HG03457 (cell line): ENCODE measurements at regions not wholly inside any gene's neighbourhood (a gene's known extent, or its start where the extent isn't known, plus 50 kb on each side); places are given as distances from the start of the nearest gene placed in this dataset.
"Not testable (repeated sequence)": the region's sequence is repeated elsewhere in the genome, so short reads cannot be mapped to it uniquely, and the experiment has no call there.

Experiments
- ATAC-seq: cut with Tn5 transposase; IDR thresholded peaks from one replicate; pipeline ENCODE4 v1.9.1; 2021; ENCODE audit warnings: moderate number of reproducible peaks; ENCODE audit not compliant: unreplicated experiment

- ATAC-seq = no peak
Observed at GRCh38 chr6:137610702-137611101, 116.5 kb upstream of the OLIG3 start.

DNA sequence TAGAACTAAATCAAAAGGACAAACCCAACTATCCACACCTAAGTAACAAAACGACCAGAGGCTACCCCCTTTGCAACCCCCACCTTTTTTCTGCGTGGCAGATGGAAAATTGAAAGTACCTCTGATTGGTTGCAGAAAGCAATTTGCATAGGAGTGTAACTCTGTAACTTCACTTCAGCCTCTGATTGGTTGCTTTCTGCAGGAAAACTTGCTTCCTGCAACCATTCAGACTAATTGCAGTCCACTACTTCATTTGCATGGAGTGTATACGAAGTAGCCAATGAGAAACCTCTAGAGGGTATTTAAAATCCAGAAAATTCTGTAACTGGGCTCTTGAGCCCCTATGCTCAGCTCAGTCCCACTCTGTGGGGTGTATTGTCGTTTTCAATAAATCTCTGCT, 129.1 kb upstream of the OLIG3 start:
- ATAC-seq = no peak

- no peak for ATAC-seq
Observed at GRCh38 chr6:137625100-137625661, 131.0 kb upstream of the OLIG3 start.

DNA sequence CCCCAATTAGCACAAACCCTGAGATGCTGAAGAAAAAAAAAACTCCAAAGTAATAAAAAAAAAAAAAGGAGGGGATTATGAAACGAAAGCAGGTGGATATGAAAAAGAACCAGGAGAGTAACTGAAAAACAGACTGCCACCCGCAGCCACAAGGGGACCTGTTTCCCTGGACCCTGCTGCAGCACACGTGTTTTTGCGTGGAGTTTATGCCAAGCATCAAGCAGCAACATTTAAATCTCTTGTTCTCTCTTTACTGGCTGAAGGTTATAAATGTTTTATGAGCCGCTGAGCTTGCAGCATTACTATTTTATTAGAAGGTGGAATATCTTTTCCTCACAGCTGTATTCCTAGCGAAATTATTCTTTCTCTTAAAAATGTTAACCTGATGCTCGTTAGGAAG, 131.6 kb upstream of the OLIG3 start:
- ATAC-seq = no peak

- ATAC-seq = no peak
Observed at GRCh38 chr6:137630666-137631065, 136.5 kb upstream of the OLIG3 start.

GRCh38 chr6:137631323-137631722, 137.1 kb upstream of the OLIG3 start:
- no peak for ATAC-seq

GRCh38 chr6:137634177-137634576, 140.0 kb upstream of the OLIG3 start:
- not testable (repeated sequence) for ATAC-seq

DNA sequence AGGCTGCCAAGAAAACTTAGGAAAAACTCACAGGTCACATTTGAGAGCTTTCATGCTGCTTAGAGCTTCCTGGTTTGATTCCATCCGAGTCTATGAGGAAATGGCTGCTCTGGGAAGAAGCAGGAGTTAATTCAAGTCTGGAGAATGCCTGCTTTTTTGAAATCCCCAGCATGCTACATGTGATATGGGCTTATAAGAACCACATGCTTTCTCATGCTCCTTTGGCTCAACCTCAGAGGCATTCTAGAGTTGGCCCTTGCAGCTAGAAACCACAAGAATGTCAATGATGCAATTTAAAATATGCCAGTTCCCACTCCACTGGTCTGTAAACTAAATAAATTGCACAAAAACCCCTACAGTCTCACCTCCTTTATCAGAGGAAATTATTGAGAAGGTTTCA, 142.9 kb upstream of the OLIG3 start:
- no peak for ATAC-seq

DNA sequence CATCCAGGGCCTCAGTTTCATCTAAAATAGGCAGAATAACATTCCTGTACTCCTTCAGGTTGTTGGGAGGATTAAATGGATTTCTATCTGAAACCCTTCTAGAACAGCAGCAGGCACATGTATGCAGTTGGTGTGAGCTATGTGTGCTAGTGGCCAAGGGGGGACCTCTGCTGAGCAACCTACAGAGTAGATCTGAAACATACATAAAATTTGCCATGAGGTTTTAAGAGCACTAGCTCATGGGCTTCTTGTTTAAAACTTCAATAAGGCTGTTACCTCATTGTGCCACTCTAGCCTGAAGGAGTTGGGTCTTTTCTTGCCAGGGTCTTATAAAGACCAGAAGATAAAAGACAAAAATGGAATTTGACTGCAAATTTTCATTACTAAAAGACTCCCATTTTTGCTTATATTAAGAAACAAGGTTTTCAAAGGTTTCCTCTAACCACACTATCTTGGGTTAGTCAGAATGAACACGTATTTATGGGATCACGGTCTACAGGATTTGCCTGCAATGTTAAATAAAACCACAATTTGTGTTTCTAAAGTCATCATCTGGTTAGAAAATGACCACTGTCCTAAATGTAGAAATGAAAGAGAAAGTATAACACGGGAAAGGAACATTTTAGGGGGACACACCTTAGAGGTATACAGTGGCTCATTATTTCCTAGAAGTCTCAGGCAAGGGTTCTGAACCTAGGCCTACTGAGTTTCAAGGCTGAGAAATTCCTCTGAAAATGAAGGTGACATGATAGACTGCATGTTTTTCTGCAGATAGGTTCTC, 144.9 kb upstream of the OLIG3 start:
- no peak for ATAC-seq

DNA sequence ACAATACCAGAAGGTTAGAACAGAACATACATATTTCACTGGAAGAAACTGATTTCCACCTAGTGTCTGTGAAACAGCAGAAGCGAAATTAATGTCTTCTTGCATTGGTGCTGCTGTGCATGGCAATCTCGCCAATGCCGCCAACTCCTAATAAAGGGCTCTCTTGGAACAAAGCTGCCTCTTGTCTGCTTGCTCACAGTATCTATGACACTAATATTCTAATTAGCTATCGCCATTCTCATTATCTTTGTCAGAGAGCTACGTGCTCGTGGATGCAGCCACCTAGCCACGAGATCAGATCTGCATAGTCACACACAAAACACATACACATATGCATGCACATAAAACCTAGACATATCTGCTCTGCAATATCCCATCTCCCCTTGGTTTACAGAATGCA, 145.9 kb upstream of the OLIG3 start:
- no peak for ATAC-seq

DNA sequence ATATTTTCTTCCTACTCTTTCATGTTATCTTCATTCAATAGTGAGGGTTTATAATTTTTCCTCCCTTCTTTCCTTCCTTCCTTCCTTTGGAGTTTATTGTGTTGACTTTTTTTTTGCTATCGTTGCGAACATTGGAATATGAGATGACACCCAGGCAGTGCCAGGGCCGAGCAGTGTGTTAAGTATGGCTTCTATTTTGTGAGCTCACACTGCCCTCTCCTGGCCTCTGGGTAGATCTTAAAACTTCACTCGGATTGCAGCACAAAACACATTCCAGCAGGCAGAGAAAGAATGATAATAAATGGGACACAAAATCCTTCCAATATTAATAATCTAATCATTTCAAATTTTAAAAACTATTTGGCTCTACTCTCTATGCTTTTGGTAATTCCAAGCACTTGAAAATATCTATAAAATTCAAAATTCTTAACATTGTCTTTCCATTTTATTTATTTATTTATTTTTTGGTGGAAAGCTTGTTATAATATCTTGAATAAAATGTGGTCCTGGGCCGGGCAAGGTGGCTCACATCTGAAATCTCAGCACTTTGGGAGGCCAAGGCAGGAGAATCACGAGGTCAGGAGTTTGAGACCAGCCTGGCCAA, 147.4 kb upstream of the OLIG3 start:
- ATAC-seq = no peak

GRCh38 chr6:137643210-137643609, 149.0 kb upstream of the OLIG3 start:
- ATAC-seq = not testable (repeated sequence)

- not testable (repeated sequence) for ATAC-seq
Observed at GRCh38 chr6:137643644-137644043, 149.4 kb upstream of the OLIG3 start.

GRCh38 chr6:137645850-137646249, 151.7 kb upstream of the OLIG3 start:
- ATAC-seq = no peak

DNA sequence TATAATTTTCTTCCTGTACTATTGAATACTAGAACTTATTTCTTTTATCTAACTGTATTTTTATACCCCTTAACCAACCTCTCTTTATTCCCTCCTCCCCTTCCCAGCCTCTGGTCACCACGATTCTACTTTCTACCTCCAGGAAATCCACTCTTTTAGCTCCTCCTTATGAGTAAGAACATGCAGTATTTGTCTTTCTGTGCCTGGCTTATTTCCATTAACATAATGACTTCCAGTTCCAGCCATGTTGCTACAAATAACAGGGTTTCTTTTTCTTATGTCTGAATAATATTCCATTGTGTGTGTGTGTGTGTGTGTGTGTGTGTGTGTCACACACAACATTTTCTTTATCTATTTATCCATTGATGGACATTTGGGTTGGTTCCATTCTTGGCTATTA, 152.3 kb upstream of the OLIG3 start:
- no peak for ATAC-seq

GRCh38 chr6:137647762-137648447, 153.7 kb upstream of the OLIG3 start:
- ATAC-seq = no peak

- ATAC-seq = no peak
Observed at GRCh38 chr6:137650720-137651119, 156.5 kb upstream of the OLIG3 start.

GRCh38 chr6:137651178-137651577, 157.0 kb upstream of the OLIG3 start:
- no peak for ATAC-seq

GRCh38 chr6:137651591-137652335, 157.6 kb upstream of the OLIG3 start:
- no peak for ATAC-seq

- no peak for ATAC-seq
Observed at GRCh38 chr6:137652961-137653705, 158.9 kb upstream of the OLIG3 start.
